Immature natural killer cell (primary cell): ENCODE measurements at regions not wholly inside any gene's neighbourhood (a gene's known extent, or its start where the extent isn't known, plus 50 kb on each side); places are given as distances from the start of the nearest gene placed in this dataset.

ENCODE experiments used
- DNase-seq, 3 donors: peaks; one replicate each; pipeline ENCODE4 v3.0.0; 2022; ENCODE audit warnings: mixed read lengths in 1 of 3
- H3K27ac Mint-ChIP-seq, 6 donors: one replicate each; pipeline ENCODE4 v1.8.0; 2020; ENCODE audit warnings: mixed read lengths in 6 of 6, mild to moderate bottlenecking in 5 of 6, inconsistent platforms in 4 of 6, moderate library complexity in 3 of 6
- H3K27me3 Mint-ChIP-seq, 3 donors: one replicate each; pipeline ENCODE4 v1.8.0; 2020 to 2021; ENCODE audit warnings: low read depth in 3 of 3, mild to moderate bottlenecking in 3 of 3, mixed read lengths in 3 of 3, moderate library complexity in 3 of 3, inconsistent platforms in 1 of 3
- H3K36me3 Mint-ChIP-seq, 3 donors: one replicate each; pipeline ENCODE4 v1.8.0; 2020; ENCODE audit warnings: mixed read lengths in 3 of 3, inconsistent platforms in 2 of 3, mild to moderate bottlenecking in 2 of 3
- H3K4me1 Mint-ChIP-seq, 2 donors: one replicate each; pipeline ENCODE4 v1.8.0; 2020; ENCODE audit warnings: inconsistent platforms in 2 of 2, mild to moderate bottlenecking in 2 of 2, mixed read lengths in 2 of 2, moderate library complexity in 1 of 2
- H3K4me3 Mint-ChIP-seq, 5 donors: one replicate each; pipeline ENCODE4 v1.8.0; 2020; ENCODE audit warnings: mild to moderate bottlenecking in 5 of 5, mixed read lengths in 5 of 5, inconsistent platforms in 3 of 5, moderate library complexity in 3 of 5
- H3K9me3 Mint-ChIP-seq, 6 donors: one replicate each; pipeline ENCODE4 v1.8.0; 2020; ENCODE audit warnings: mild to moderate bottlenecking in 6 of 6, mixed read lengths in 6 of 6, inconsistent platforms in 4 of 6, moderate library complexity in 3 of 6

DNA sequence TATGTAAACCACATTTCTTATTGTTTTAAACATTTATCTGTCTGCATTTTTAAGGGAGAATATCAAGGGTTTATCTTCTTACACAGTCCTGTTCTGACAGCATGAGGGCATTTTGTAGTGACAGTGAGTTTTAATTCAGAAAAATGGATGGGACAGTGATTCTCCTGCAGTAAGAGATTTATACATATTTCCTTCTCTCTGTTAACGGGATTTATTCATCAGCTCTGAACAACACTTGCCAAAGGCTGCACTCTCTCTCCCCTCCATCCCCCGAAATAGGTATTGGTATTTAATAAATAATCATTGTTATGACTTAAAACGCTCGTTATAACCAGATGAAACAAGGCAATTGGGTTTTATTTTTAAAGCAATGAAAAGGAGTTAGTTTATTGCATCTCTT, 410.9 kb downstream of the STIM2 start:
- Mint-ChIP-seq H3K27me3 (peaks cover 0 to 6% (median 2%) of the 10 kb centered on the region in 3 donors), H3K4me3 (no peak overlapping the region), H3K4me1 (no peaks in the 10 kb centered on the region), H3K36me3 (no peaks in the 10 kb centered on the region), H3K9me3 (peaks cover 0 to 4% (median under 1%) of the 10 kb centered on the region in 6 donors), H3K27ac (no peak overlapping the region)
- no peak for DNase-seq

DNA sequence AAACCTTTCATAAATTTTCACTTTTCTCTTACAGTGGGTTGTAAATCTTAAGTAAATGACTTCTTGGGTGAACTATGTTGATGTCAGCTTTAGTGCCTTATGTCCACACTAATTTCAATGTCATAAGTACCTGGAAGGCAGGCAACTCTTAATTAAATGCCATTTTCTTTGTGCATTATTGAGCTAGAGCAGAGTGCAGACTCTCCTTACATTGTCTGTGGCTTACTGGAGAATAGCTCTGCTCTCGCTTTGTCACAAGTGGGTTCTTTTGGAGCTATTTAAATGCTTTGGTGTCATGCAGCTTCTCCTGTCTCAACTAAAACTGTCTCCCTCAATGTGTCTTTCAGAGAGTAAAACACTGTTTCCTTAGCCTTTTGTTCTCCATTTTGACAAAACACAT, 411.6 kb downstream of the STIM2 start:
- H3K27me3 Mint-ChIP-seq: peaks cover 0 to 4% (median 2%) of the 10 kb centered on the region in 3 donors
- no peaks in the 10 kb centered on the region for H3K4me1 Mint-ChIP-seq
- no peak overlapping the region for H3K27ac Mint-ChIP-seq
- no peaks in the 10 kb centered on the region for H3K36me3 Mint-ChIP-seq
- no peak for DNase-seq
- no peak overlapping the region for H3K4me3 Mint-ChIP-seq
- peaks cover 0 to 4% (median under 1%) of the 10 kb centered on the region in 6 donors for H3K9me3 Mint-ChIP-seq

- no peak overlapping the region for H3K4me3 Mint-ChIP-seq
- no peaks in the 10 kb centered on the region for H3K4me1 Mint-ChIP-seq
- no peak for DNase-seq
- peaks cover 0 to 2% (median 1%) of the 10 kb centered on the region in 3 donors for H3K27me3 Mint-ChIP-seq
- H3K27ac Mint-ChIP-seq: no peak overlapping the region
- peaks cover 0 to 7% (median 4%) of the 10 kb centered on the region in 6 donors for H3K9me3 Mint-ChIP-seq
- no peaks in the 10 kb centered on the region for H3K36me3 Mint-ChIP-seq
These were observed 415.8 kb downstream of the STIM2 start for GRCh38 chr4:27276307-27277073.

DNA sequence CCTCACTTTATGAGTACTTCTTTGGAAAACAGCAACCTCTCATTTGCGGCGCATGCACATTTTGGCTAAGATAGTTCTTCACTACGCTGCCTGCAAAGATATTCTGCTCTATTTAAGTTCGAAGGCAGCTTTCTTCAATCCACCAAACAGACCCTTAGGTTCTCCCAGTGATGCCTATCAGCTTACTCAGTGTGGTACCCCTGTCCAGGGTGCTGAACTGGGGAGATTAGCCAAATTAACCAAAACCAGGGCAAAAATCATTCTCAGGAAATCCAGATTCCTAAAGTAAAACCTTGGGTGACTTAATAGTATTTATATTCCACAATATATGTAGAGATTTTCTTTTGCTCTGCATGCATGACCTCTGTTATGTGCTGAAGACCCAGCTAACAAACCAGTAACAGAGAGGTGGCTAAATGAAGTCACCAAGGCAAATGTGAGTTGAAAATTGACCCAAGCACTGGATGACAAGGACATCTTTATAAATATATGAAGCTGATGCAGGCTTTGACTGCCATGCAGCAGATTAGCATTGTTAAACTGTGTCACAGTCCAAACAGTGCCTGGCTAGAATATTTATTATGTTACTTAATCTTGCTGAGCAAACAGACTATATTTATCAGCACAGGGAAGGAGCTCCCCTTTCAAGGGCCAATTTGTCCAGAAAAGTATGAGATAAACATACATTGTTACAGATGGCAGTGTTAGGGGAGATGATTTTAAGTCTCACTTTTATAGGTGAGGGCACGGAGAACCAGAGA, 418.2 kb downstream of the STIM2 start:
- peaks cover 0 to 5% (median 0%) of the 10 kb centered on the region in 3 donors for H3K27me3 Mint-ChIP-seq
- no peaks in the 10 kb centered on the region for H3K4me1 Mint-ChIP-seq
- DNase-seq: no peak
- H3K36me3 Mint-ChIP-seq: no peaks in the 10 kb centered on the region
- H3K4me3 Mint-ChIP-seq: no peak overlapping the region
- peaks cover 0 to 7% (median 5%) of the 10 kb centered on the region in 6 donors for H3K9me3 Mint-ChIP-seq
- no peak overlapping the region for H3K27ac Mint-ChIP-seq

GRCh38 chr4:27288496-27288895, 427.9 kb downstream of the STIM2 start:
- Mint-ChIP-seq H3K27ac (no peak overlapping the region), H3K27me3 (peaks cover 0 to 2% (median 0%) of the 10 kb centered on the region in 3 donors), H3K4me1 (no peaks in the 10 kb centered on the region), H3K9me3 (peaks cover 0 to 6% (median 0%) of the 10 kb centered on the region in 6 donors), H3K4me3 (no peak overlapping the region), H3K36me3 (no peaks in the 10 kb centered on the region)
- DNase-seq: no peak

DNA sequence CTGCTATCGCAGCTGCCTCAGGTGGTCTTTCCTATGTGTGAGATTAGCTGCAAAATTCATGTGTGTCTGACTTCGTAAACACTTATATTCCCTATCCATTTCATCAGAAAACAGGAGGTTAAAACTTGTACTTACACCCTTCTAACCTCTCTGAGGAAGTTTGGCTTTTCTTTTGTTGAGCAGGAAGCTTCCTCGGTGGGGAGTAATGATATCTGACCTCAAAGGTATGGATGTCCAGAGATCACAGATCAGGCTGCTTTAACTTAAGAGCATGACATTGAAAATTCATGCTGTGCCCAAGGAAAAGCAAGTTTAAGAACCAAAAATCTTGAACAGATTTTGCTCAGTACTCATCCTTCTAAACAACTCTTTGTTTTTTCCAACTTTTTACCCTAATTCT, 429.1 kb downstream of the STIM2 start:
- no peaks in the 10 kb centered on the region for H3K36me3 Mint-ChIP-seq
- H3K4me3 Mint-ChIP-seq: no peak overlapping the region
- H3K27me3 Mint-ChIP-seq: peaks cover 0 to 2% (median 0%) of the 10 kb centered on the region in 3 donors
- peaks cover 0 to 6% (median under 1%) of the 10 kb centered on the region in 6 donors for H3K9me3 Mint-ChIP-seq
- H3K27ac Mint-ChIP-seq: no peak overlapping the region
- no peak for DNase-seq
- no peaks in the 10 kb centered on the region for H3K4me1 Mint-ChIP-seq

DNA sequence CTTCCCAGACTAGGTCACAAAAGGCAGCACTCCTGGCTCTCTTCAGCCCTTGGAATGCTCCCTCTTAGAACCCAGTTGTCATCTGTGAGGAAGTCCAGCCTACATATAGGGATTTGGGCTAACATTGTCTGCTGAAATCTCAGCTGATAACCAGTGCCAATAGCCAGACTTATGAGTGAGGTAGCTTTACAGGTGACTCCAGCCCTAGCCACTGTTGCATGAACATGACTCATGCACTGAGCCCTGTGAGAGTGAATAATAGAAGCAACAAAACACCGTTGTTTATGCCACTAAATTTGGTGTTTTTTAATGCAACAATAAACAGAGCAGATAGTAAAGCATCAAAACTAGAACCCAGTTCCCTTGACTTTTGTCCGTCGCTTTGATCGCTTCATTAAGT, 433.2 kb downstream of the STIM2 start:
- Mint-ChIP-seq H3K4me1 (no peaks in the 10 kb centered on the region), H3K9me3 (peaks cover 0 to 17% (median 3%) of the 10 kb centered on the region in 6 donors), H3K27ac (no peak overlapping the region), H3K4me3 (no peak overlapping the region), H3K36me3 (no peaks in the 10 kb centered on the region), H3K27me3 (peaks cover 0 to 2% (median 2%) of the 10 kb centered on the region in 3 donors)
- no peak for DNase-seq

GRCh38 chr4:27304751-27305150, 444.1 kb downstream of the STIM2 start:
- no peak for DNase-seq
- no peak overlapping the region for H3K27ac Mint-ChIP-seq
- no peaks in the 10 kb centered on the region for H3K4me1 Mint-ChIP-seq
- no peak overlapping the region for H3K4me3 Mint-ChIP-seq
- H3K36me3 Mint-ChIP-seq: no peaks in the 10 kb centered on the region
- no peaks in the 10 kb centered on the region for H3K27me3 Mint-ChIP-seq
- peaks cover 0 to 26% (median 4%) of the 10 kb centered on the region in 6 donors for H3K9me3 Mint-ChIP-seq

DNA sequence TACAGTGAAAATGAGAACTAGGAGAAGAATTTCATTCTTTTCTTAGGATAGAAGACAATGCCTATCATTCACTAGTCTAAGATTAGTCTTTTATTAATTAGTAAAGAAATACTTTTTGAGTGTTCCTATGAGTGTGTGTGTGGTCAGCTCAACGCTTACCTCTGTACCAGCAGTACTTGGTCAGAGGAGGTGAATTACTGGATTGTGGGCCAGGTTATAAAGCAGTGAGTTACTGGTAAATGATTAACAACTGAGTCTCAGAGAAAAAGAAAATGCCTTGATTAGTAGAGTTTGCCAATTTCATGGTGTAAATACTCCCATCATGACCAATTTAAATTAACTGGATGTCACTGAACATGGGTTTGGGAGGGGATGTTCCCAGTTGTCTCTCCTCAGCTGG, 444.6 kb downstream of the STIM2 start:
- no peak overlapping the region for H3K27ac Mint-ChIP-seq
- H3K4me1 Mint-ChIP-seq: no peaks in the 10 kb centered on the region
- DNase-seq: no peak
- H3K9me3 Mint-ChIP-seq: peaks cover 0 to 26% (median 4%) of the 10 kb centered on the region in 6 donors
- no peak overlapping the region for H3K4me3 Mint-ChIP-seq
- H3K36me3 Mint-ChIP-seq: no peaks in the 10 kb centered on the region
- H3K27me3 Mint-ChIP-seq: no peaks in the 10 kb centered on the region

DNA sequence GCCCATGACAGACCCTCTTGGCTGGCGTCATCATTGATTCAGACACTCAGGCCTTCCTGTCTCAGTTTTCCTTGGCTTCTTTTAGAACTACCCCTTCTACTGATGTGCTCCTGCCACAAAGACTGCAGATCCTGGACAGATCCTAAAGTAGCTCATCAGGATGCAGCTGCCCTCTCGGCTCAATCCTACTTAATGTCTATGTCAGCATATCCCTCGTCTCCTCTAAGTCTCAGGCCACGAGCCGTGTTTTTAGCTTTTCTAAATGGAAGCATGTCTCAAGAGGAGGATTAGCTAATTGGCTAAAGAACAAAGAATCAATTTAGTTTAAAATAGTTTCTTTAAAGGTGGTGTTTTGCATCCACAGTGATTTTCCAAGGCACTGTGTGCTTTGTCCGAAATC, 447.7 kb downstream of the STIM2 start:
- no peak for DNase-seq
- H3K27me3 Mint-ChIP-seq: peaks cover 0 to 2% (median 0%) of the 10 kb centered on the region in 3 donors
- H3K36me3 Mint-ChIP-seq: no peaks in the 10 kb centered on the region
- no peak overlapping the region for H3K4me3 Mint-ChIP-seq
- H3K4me1 Mint-ChIP-seq: no peaks in the 10 kb centered on the region
- peaks cover 0 to 8% (median under 1%) of the 10 kb centered on the region in 6 donors for H3K9me3 Mint-ChIP-seq
- H3K27ac Mint-ChIP-seq: no peak overlapping the region

- H3K27me3 Mint-ChIP-seq: peaks cover 0 to 2% (median 0%) of the 10 kb centered on the region in 3 donors
- DNase-seq: no peak
- no peaks in the 10 kb centered on the region for H3K36me3 Mint-ChIP-seq
- no peak overlapping the region for H3K4me3 Mint-ChIP-seq
- H3K9me3 Mint-ChIP-seq: peaks cover 0 to 5% (median 0%) of the 10 kb centered on the region in 6 donors
- no peaks in the 10 kb centered on the region for H3K4me1 Mint-ChIP-seq
- no peak overlapping the region for H3K27ac Mint-ChIP-seq
These were observed 455.0 kb downstream of the STIM2 start for GRCh38 chr4:27315625-27316024.

DNA sequence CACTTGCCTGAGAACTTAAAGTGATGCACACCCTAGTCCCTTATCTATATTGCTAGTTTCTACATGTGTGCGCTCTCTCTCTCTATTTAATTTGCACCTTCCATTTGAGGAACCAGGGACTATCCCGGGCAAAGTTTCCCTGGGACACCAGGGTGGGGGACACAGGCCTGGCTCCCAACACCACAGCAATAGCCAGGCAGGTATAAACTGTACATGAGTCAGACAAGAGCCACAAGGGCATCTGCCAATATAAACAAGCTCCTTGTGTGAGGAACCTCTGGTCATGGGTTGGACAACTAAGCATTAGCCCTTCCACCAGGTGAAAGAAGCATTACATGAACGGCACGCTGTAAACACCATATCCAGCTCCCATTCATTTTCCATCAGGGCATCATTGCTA, 455.5 kb downstream of the STIM2 start:
- H3K36me3 Mint-ChIP-seq: no peaks in the 10 kb centered on the region
- H3K9me3 Mint-ChIP-seq: peaks cover 0 to 5% (median 0%) of the 10 kb centered on the region in 6 donors
- H3K4me3 Mint-ChIP-seq: no peak overlapping the region
- DNase-seq: no peak
- no peak overlapping the region for H3K27ac Mint-ChIP-seq
- H3K4me1 Mint-ChIP-seq: no peaks in the 10 kb centered on the region
- peaks cover 0 to 2% (median 0%) of the 10 kb centered on the region in 3 donors for H3K27me3 Mint-ChIP-seq

DNA sequence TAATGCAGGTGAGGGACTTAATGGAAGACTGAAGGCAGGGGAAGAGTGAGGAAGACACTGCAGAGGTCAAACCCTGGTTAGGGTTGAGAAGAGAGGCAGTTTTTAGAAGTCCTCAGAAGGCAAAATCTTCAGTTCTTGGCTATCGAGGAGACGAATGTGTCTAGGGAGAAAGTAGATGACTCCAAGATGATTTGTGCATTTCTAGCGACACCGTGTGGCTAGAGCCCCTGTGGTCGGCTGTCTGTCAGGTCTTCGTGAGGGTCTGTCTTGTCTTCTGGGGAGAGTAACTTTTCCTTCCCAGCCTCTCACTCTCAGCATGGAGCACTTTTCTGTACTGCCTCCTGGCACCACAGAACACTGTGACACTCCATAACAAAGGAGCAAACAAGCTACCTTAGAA, 458.1 kb downstream of the STIM2 start:
- Mint-ChIP-seq H3K36me3 (no peaks in the 10 kb centered on the region), H3K27me3 (peaks cover 0 to 2% (median 0%) of the 10 kb centered on the region in 3 donors), H3K4me1 (no peaks in the 10 kb centered on the region), H3K27ac (no peak overlapping the region), H3K4me3 (no peak overlapping the region), H3K9me3 (peaks cover 0 to 3% (median 0%) of the 10 kb centered on the region in 6 donors)
- DNase-seq: no peak

DNA sequence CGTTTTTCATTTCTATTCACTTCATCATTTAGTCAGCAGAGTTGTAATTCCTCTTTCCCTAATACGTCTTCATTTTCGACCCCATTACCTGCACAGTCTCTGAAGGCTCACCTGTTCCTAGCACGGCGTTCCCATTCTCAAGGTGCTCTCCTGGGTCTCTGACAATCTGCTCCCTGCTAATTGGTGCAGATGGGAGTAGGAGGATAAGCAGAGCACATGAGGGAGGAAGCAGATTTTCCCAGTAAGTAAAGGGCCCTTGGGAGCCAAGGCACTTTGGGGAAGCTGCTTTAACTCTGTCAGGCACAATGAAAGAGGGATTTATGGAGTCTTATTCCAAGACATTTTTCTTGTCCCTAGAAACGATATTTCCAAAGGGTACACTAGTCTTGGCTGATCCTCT, 466.4 kb downstream of the STIM2 start:
- no peaks in the 10 kb centered on the region for H3K4me1 Mint-ChIP-seq
- peaks cover 0 to 2% (median 0%) of the 10 kb centered on the region in 3 donors for H3K27me3 Mint-ChIP-seq
- H3K27ac Mint-ChIP-seq: no peak overlapping the region

More for the DNA sequence above, 466.4 kb downstream of the STIM2 start:
- peaks cover 0 to 3% (median 0%) of the 10 kb centered on the region in 6 donors for H3K9me3 Mint-ChIP-seq
- no peaks in the 10 kb centered on the region for H3K36me3 Mint-ChIP-seq
- DNase-seq: no peak
- no peak overlapping the region for H3K4me3 Mint-ChIP-seq
